Astrocyte (in vitro differentiated cells and primary cell): ENCODE measurements at regions not wholly inside any gene's neighbourhood (a gene's known extent, or its start where the extent isn't known, plus 50 kb on each side); places are given as distances from the start of the nearest gene placed in this dataset.

Source experiments
- DNase-seq: peaks from one replicate; pipeline ENCODE4 v3.0.0-alpha.2; 2010; ENCODE audit warnings: low read depth
- FAIRE-seq: peaks from 2 replicates; lab custom pipeline; 2011; peaks lifted over from hg19 to GRCh38; lab: Jason Lieb, UNC
- H2AFZ ChIP-seq: 2 replicates; pipeline ENCODE4 v1.6.0; 2012; ENCODE audit warnings: low read depth, low read length, inconsistent platforms
- H3K27ac ChIP-seq: 2 replicates; pipeline ENCODE4 v1.5.1; 2011; ENCODE audit warnings: low read depth, low read length, inconsistent platforms
- H3K27me3 ChIP-seq: 2 replicates; pipeline ENCODE4 v1.6.0; 2011; ENCODE audit warnings: low read length, inconsistent platforms; ENCODE audit not compliant: insufficient read depth
- H3K36me3 ChIP-seq: 2 replicates; pipeline ENCODE4 v1.5.1; 2011; ENCODE audit warnings: low read length, inconsistent platforms; ENCODE audit not compliant: insufficient read depth
- H3K4me1 ChIP-seq: 2 replicates; pipeline ENCODE4 v1.5.1; 2011; ENCODE audit warnings: low read length, inconsistent platforms; ENCODE audit not compliant: insufficient read depth
- H3K4me2 ChIP-seq: 2 replicates; pipeline ENCODE4 v1.6.0; 2012; ENCODE audit warnings: low read length, inconsistent platforms
- H3K4me3 ChIP-seq: 2 replicates; pipeline ENCODE4 v1.5.1; 2011; ENCODE audit warnings: low read depth, mild to moderate bottlenecking, low read length, inconsistent platforms; ENCODE audit not compliant: insufficient read depth
- H3K79me2 ChIP-seq: 2 replicates; pipeline ENCODE4 v1.6.0; 2012; ENCODE audit warnings: mild to moderate bottlenecking, low read length, inconsistent platforms; ENCODE audit not compliant: insufficient read depth
- H3K9ac ChIP-seq: 2 replicates; pipeline ENCODE4 v1.6.0; 2012; ENCODE audit warnings: mild to moderate bottlenecking, low read length, inconsistent platforms
- H3K9me3 ChIP-seq: 2 replicates; pipeline ENCODE4 v1.5.1; 2012; ENCODE audit warnings: low read depth, mild to moderate bottlenecking, low read length, inconsistent platforms; ENCODE audit not compliant: insufficient read depth
- H4K20me1 ChIP-seq: 2 replicates; pipeline ENCODE4 v1.6.0; 2012; ENCODE audit warnings: low read length, inconsistent platforms; ENCODE audit not compliant: insufficient read depth
- H3K27ac Mint-ChIP-seq: one replicate; pipeline ENCODE4 v1.8.0; 2021; ENCODE audit warnings: mild to moderate bottlenecking, mixed read lengths; ENCODE audit not compliant: unreplicated experiment
- H3K27me3 Mint-ChIP-seq: one replicate; pipeline ENCODE4 v1.8.0; 2021; ENCODE audit warnings: low read depth, mixed read lengths; ENCODE audit not compliant: unreplicated experiment
- H3K36me3 Mint-ChIP-seq: one replicate; pipeline ENCODE4 v1.8.0; 2021; ENCODE audit warnings: low read depth, mixed read lengths; ENCODE audit not compliant: unreplicated experiment
- H3K4me1 Mint-ChIP-seq: one replicate; pipeline ENCODE4 v1.8.0; 2021; ENCODE audit warnings: low read depth, mixed read lengths; ENCODE audit not compliant: unreplicated experiment
- H3K4me3 Mint-ChIP-seq: one replicate; pipeline ENCODE4 v1.8.0; 2021; ENCODE audit warnings: mild to moderate bottlenecking, moderate library complexity, mixed read lengths; ENCODE audit not compliant: unreplicated experiment
- H3K9me3 Mint-ChIP-seq: one replicate; pipeline ENCODE4 v1.8.0; 2021; ENCODE audit warnings: mild to moderate bottlenecking, mixed read lengths; ENCODE audit not compliant: unreplicated experiment
- EZH2 ChIP-seq: IDR thresholded peaks from 2 replicates; pipeline ENCODE4 v1.6.1; 2012; ENCODE audit warnings: mild to moderate bottlenecking, low read length, inconsistent platforms; ENCODE audit not compliant: insufficient read depth
- TF ChIP-seq, protein P1 (sequence below): IDR thresholded peaks from 2 replicates; pipeline ENCODE4 v1.5.1; 2011; ENCODE audit warnings: low read depth, mild to moderate bottlenecking, inconsistent platforms, low read length, moderate library complexity; ENCODE audit not compliant: insufficient read depth

DNA sequence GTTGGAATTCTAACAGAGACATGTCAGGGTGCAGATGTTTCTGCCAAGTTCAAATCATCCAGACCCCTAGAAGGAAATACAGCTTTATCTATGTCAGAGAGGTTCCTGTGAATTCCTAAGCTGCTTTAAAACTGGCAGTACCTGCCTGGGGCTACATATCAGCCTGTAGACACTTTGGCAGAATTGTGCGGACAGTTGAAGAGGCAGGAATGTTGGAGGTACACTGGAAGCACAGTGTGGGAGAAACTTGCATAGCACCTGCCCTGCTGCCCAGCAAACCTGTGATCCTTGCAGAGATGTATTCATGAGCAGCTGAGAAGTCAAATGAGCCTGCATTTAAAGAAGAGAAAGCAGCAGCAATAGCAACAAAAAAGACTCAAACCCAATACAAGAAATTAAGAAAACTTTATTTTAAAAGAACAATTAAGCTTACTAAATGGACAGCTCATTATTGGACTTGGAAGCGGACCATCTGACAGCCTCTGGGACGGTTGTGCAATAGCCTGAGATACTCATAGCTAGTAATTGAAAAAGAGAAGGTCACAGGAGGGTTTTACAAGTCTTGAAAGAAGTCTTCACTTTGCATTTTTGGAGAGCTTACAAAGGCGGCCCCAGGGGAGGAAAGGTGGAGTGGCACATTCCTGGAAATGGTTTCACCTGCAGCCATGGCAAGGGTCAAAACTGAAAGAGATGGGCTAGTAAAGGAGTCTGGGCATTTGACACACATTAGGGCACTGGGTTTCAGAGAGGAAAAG lies 280.9 kb upstream of the FLRT2 start:
- no peak overlapping the region for H3K27ac Mint-ChIP-seq

DNA sequence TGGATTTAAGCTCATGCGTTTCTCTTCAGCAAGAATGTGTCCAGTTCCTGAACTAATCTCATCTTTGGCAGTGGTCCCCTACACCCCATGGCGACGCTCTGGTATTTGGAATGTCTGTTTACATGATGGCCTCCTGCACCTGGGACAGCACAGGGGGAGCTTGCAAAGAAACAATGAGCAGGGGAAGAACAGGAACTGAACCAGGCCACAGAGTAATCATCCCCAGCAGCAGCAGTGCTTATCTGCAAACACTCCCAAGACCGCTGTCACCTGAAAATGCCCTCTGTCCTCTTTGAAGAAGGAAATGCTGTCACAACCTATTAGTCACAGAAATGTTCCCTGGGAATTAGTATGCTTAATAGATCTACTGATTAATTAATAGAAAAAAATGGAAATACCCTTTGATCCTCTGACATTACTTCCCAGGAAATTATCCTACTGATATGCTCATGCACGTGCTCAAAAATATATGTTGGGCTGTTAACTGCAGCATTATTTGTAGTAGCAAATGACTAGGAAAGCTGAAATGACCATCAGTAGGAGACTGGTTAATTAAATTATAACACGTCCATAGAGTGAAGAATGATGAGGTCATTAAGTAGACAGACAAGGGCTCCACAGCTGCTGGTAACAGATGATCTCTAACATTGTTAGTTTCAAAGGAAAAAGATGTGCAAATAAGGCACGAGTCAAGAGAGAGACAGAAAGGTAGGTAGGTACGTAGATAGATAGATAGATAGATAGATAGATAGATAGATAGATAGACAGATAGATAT lies 279.3 kb upstream of the FLRT2 start:
- no peak overlapping the region for H3K4me2 ChIP-seq
- Mint-ChIP-seq H3K27ac (no peak overlapping the region), H3K27me3 (no peaks in the 10 kb centered on the region), H3K36me3 (no peaks in the 10 kb centered on the region), H3K4me1 (peaks cover 3% of the 10 kb centered on the region), H3K4me3 (no peak overlapping the region), H3K9me3 (no peaks in the 10 kb centered on the region)
- H3K4me3 ChIP-seq: no peak overlapping the region
- no peaks in the 10 kb centered on the region for H3K36me3 ChIP-seq
- H4K20me1 ChIP-seq: no peaks in the 10 kb centered on the region
- no peaks in the 10 kb centered on the region for H3K79me2 ChIP-seq
- no peak overlapping the region for H3K9ac ChIP-seq
- H2AFZ ChIP-seq: no peak overlapping the region
- FAIRE-seq (no peak), DNase-seq (no peak)
- no peaks in the 10 kb centered on the region for H3K9me3 ChIP-seq
- no peaks in the 10 kb centered on the region for H3K27me3 ChIP-seq
- TF ChIP-seq, protein P1, sequence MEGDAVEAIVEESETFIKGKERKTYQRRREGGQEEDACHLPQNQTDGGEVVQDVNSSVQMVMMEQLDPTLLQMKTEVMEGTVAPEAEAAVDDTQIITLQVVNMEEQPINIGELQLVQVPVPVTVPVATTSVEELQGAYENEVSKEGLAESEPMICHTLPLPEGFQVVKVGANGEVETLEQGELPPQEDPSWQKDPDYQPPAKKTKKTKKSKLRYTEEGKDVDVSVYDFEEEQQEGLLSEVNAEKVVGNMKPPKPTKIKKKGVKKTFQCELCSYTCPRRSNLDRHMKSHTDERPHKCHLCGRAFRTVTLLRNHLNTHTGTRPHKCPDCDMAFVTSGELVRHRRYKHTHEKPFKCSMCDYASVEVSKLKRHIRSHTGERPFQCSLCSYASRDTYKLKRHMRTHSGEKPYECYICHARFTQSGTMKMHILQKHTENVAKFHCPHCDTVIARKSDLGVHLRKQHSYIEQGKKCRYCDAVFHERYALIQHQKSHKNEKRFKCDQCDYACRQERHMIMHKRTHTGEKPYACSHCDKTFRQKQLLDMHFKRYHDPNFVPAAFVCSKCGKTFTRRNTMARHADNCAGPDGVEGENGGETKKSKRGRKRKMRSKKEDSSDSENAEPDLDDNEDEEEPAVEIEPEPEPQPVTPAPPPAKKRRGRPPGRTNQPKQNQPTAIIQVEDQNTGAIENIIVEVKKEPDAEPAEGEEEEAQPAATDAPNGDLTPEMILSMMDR: no peak
- TF ChIP-seq EZH2: no peak
- no peak overlapping the region for H3K27ac ChIP-seq
- H3K4me1 ChIP-seq: no peaks in the 10 kb centered on the region

More for the DNA sequence above, 280.9 kb upstream of the FLRT2 start:
- Mint-ChIP-seq H3K4me3 (no peak overlapping the region), H3K36me3 (no peaks in the 10 kb centered on the region), H3K4me1 (peaks cover 3% of the 10 kb centered on the region), H3K27me3 (no peaks in the 10 kb centered on the region), H3K9me3 (no peaks in the 10 kb centered on the region)
- FAIRE-seq: no peak
- Histone ChIP-seq H3K79me2 (no peaks in the 10 kb centered on the region), H3K4me1 (no peaks in the 10 kb centered on the region), H2AFZ (no peak overlapping the region), H4K20me1 (no peaks in the 10 kb centered on the region), H3K9ac (no peak overlapping the region), H3K4me3 (no peak overlapping the region), H3K4me2 (no peak overlapping the region), H3K27me3 (no peaks in the 10 kb centered on the region), H3K36me3 (no peaks in the 10 kb centered on the region), H3K9me3 (no peaks in the 10 kb centered on the region), H3K27ac (no peak overlapping the region)
- TF ChIP-seq EZH2: no peak
- TF ChIP-seq, protein P1: no peak
- no peak for DNase-seq
